ENCODE measurements at regions not wholly inside any gene's neighbourhood (a gene's known extent, or its start where the extent isn't known, plus 50 kb on each side); places are given as distances from the start of the nearest gene placed in this dataset.

DNA sequence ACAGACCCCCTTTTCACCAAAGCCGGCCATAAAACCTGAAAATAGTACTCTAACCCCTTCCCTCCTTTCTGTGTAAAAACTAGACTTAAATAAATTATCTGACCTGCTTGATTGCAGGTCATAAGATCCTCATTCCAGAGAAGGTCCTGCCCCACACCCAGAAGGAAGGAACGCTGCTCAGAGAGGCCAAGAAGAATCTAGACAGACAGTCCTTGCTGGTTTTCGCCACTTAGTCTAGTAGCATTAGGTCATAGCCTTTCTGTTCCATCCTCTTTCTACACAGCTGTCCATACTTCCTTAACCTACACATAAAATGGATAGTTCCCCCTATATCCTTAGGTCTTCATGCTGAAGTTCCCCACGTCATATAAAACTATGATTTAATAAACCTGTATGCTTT lies 83.7 kb upstream of the IGF1 start:
- no peak for DNase-seq
- H3K9me1 ChIP-seq (ENCODE audit: insufficient read depth, low read length): peaks cover 3% of the 10 kb centered on the region; the same call in 1 of the 2 replicates
- H3K4me2 ChIP-seq (ENCODE audit: low read depth, low read length): no peak overlapping the region
- no peak overlapping the region for H3K27ac ChIP-seq (ENCODE audit: insufficient read depth, low read length)
- H3K79me1 ChIP-seq (ENCODE audit: low read depth in 1 of 2, low read length in 2 of 2): no peaks in the 10 kb centered on the region
- no peak overlapping the region for H4K8ac ChIP-seq (ENCODE audit: low read depth in 2 of 2, low read length in 2 of 2)
- H2BK15ac ChIP-seq (ENCODE audit: low read depth, low read length): peak overlapping the region; percentile 78; the same call in 2 of the 3 replicates
- no peak overlapping the region for H2AFZ ChIP-seq (replicated peaks; ENCODE audit: low read length, poor library complexity)
- no peak overlapping the region for H3K14ac ChIP-seq (replicated peaks; ENCODE audit: low read depth, low read length)
- H3K18ac ChIP-seq (ENCODE audit: low read depth, low read length): no peak overlapping the region
- ATAC-seq (ENCODE audit: low read depth): no peak
- TF ChIP-seq POLR2A (IDR thresholded peaks at IDR 0.05; ENCODE audit: low read depth, low read length) (no peak), BHLHE40 (IDR thresholded peaks at IDR 0.05; ENCODE audit: low read depth, low read length) (no peak), RFX5 (IDR thresholded peaks at IDR 0.05; ENCODE audit: low read depth, low read length) (no peak), MXI1 (IDR thresholded peaks at IDR 0.05; ENCODE audit: borderline replicate concordance, low read depth, low read length) (no peak), MAZ (IDR thresholded peaks at IDR 0.05; ENCODE audit: borderline replicate concordance, low read depth, low read length) (no peak), NFE2L2 (IDR thresholded peaks at IDR 0.05; ENCODE audit: low read depth, low read length) (no peak), MAFK (IDR thresholded peaks at IDR 0.05; ENCODE audit: low read depth, low read length) (no peak), RAD21 (IDR thresholded peaks at IDR 0.05; ENCODE audit: low read length) (no peak), RCOR1 (IDR thresholded peaks at IDR 0.05; ENCODE audit: insufficient replicate concordance, low read length) (no peak), CEBPB (IDR thresholded peaks at IDR 0.05; ENCODE audit: low read depth, low read length) (no peak), ELK1 (IDR thresholded peaks at IDR 0.05; ENCODE audit: borderline replicate concordance, low read depth, low read length) (no peak), SMC3 (IDR thresholded peaks at IDR 0.05; ENCODE audit: low read depth, low read length) (no peak)
- TF ChIP-seq, protein P1, sequence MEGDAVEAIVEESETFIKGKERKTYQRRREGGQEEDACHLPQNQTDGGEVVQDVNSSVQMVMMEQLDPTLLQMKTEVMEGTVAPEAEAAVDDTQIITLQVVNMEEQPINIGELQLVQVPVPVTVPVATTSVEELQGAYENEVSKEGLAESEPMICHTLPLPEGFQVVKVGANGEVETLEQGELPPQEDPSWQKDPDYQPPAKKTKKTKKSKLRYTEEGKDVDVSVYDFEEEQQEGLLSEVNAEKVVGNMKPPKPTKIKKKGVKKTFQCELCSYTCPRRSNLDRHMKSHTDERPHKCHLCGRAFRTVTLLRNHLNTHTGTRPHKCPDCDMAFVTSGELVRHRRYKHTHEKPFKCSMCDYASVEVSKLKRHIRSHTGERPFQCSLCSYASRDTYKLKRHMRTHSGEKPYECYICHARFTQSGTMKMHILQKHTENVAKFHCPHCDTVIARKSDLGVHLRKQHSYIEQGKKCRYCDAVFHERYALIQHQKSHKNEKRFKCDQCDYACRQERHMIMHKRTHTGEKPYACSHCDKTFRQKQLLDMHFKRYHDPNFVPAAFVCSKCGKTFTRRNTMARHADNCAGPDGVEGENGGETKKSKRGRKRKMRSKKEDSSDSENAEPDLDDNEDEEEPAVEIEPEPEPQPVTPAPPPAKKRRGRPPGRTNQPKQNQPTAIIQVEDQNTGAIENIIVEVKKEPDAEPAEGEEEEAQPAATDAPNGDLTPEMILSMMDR (conservative IDR thresholded peaks at IDR 0.05; ENCODE audit: low read depth, low read length): no peak
- no peak overlapping the region for H3K4ac ChIP-seq (ENCODE audit: low read depth, low read length)
- in situ Hi-C loops (cut with MboI; ENCODE audit: low sequenced_read_pairs) (no loop called here), intact Hi-C loops (cut with micrococcal nuclease) (no loop called here), dilution Hi-C loops (cut with HindIII; ENCODE audit: low sequenced_read_pairs, unreplicated experiment) (no loop called here)
- no peak overlapping the region for H3K4me3 ChIP-seq (ENCODE audit: insufficient read depth, low read depth, low read length)
- no peak overlapping the region for H4K5ac ChIP-seq (ENCODE audit: low read depth, low read length)
- H2AK5ac ChIP-seq (ENCODE audit: low read depth, low read length): no peak overlapping the region
- ChIA-PET CTCF (no interaction called here), POLR2A (ENCODE audit: unreplicated experiment) (no interaction called here)
- 0 out of 2 replicates have a peak overlapping the region, but pooled peaks have one; percentile 40 for H2BK120ac ChIP-seq (ENCODE audit: low read depth, low read length)
- no peaks in the 10 kb centered on the region for H3K27me3 ChIP-seq (ENCODE audit: control insufficient read depth, insufficient read depth, low read length)
- no peak overlapping the region for H3K9ac ChIP-seq (ENCODE audit: low read depth, low read length)
- no peak overlapping the region for H2BK20ac ChIP-seq (ENCODE audit: low read depth, low read length)
- peaks cover 3% of the 10 kb centered on the region; the same call in 1 of the 2 replicates for H3K9me3 ChIP-seq (ENCODE audit: control insufficient read depth, insufficient read depth, low read length)
- H3K56ac ChIP-seq (ENCODE audit: extremely low read depth, insufficient read depth, low read length): no peak overlapping the region
- H2BK5ac ChIP-seq (ENCODE audit: low read depth, low read length, poor library complexity, severe bottlenecking): no peak overlapping the region
- no TSS peak for BruUV-seq (replicated peaks)
- H4K20me1 ChIP-seq (ENCODE audit: insufficient read depth, low read length): no peaks in the 10 kb centered on the region
- no peaks in the 10 kb centered on the region for H3K36me3 ChIP-seq (ENCODE audit: control insufficient read depth, insufficient read depth, low read length)
- H3K23ac ChIP-seq (ENCODE audit: low read depth, low read length): no peak overlapping the region
- H2AK9ac ChIP-seq (replicated peaks; ENCODE audit: low read depth, low read length, poor library complexity): no peak overlapping the region
- H4K91ac ChIP-seq (ENCODE audit: insufficient read depth, low read depth, low read length): no peak overlapping the region
- 100% methylated on average over 1 of the region's 4 CpGs; no CpG with 5 or more reads in 1 of the 2 experiments for WGBS, 2 experiments (ENCODE audit: extremely low coverage in 2 of 2, insufficient read length in 1 of 2)
- peaks cover 15% of the 10 kb centered on the region for H3K4me1 ChIP-seq (ENCODE audit: control insufficient read depth, insufficient read depth, low read length)
